ENCODE measurements at regions not wholly inside any gene's neighbourhood (a gene's known extent, or its start where the extent isn't known, plus 50 kb on each side); places are given as distances from the start of the nearest gene placed in this dataset.
"Not testable (repeated sequence)": the region's sequence is repeated elsewhere in the genome, so short reads cannot be mapped to it uniquely, and the experiment has no call there.

DNA sequence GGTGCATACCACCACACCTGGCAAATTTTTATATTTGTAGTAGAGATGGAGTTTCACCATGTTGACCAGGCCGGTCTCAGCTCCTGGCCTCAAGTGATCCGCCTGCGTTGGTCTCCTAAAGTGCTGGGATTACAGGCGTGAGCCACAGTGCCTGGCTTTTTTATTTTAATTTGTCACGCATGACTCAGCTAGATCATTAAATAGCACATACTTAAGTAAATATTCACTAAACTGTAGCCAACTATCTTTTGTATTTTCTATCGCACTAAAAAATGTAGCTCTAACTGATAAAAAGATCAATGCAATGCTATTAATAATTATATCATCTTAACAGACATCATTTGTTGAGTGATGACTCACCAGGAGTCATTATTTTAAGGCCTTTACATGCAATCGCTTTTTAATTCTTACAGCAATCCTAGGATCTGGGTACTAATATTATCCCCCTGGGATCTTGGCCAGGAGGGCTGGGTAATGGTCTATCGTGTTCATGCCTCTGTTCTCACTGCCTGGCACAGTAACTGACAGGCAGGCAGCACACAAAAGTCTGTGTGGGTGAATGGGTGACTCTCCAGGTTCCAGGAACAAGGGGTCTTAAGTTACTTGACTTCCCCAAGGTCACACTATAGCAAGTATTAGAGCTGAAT lies 693.5 kb upstream of the EEF2KMT start:
- no peak for DNase-seq

DNA sequence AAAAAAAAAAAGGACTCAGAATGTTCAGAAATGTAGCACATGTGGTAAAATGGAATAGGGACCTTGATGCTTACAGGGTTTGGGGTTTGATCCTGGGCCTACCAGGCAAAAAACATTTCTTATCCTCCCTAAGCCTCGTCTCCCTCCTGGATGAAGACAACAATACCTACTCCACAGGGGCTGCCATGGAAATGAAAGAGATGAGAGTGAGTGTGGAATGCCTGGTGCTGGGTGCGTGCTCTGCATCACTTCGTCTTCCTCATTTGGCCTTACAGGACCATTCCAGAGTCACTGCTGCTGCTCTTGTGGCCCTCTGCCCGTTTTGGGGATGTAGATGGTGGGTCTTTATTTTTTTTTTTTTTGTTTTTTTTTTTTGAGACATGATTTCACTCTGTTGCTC lies 692.9 kb upstream of the EEF2KMT start:
- DNase-seq = no peak

DNA sequence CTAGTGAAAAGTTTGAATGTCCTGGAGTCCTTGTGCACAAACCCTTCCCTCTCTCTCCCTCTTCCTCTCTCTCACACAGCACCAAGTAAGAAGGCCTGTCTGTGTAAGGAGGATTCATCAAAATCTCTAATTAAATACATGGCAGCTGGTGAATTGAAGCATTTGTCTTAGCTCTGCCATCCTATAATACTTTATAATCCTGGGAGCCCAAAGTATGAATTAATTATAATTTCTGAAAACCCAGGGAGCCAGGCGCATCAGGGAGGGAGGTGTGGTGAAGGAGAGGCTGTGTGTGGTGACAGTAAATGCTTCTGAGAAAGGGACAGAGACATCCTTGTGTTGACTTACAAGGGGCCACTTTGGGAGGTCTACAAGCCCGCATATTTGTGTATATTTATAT lies 691.4 kb upstream of the EEF2KMT start:
- DNase-seq = no peak

DNA sequence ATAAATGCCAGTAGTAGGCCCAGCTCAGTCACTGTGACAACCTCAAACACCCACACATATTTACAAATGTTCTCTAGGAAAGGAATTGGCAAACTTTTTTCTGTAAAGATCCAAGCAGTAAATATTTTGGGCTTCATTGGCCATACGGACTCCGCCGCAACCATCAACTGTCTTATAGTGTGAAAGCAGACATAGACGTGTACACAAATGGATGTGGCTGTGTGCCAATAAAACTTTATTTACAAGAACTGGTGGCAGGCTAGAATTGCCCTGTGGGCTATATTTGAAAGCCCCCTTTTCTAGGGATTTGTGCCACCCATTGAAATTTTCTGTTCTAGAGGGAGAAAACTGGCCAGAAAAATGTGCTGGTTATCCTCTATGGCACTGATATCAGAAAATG lies 683.8 kb upstream of the EEF2KMT start:
- no peak for DNase-seq

DNA sequence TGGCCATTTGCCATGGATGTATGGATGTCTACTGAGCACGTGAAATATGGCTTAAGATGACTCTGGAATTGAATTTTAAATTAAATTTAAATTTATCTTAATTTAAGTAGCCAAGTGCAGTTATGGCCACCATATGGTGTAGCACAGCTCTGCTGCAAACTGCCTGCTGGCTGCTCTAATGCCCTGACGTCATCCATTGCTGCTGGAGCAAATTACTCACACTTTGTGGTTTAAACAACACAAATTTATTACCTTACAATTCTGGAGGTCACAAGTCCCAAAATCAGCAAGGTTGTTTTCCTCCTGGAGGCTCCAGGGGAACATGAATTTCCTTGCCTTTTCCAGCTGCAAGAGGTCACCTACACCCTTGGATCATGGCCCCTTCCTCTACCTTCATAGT lies 679.3 kb upstream of the EEF2KMT start:
- DNase-seq = no peak

DNA sequence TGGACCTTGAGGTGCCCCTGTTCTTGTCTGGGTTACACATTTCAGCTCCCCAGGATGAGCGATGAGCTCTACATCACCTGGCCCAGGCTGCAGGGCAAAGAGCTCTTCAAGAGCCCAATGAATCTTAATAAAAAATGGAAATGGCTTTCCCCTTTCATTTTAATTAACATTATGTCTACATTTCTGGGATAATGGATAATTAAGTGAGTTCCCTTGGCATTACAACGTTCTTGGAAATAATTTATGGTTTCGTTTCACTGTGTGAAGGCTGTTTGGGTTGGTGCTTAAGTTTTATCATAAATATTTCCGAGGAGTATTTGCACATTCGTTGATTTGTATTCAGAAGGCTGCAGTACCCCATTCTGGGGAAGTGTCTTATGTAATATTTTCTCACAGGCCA lies 678.3 kb upstream of the EEF2KMT start:
- no peak for DNase-seq

DNA sequence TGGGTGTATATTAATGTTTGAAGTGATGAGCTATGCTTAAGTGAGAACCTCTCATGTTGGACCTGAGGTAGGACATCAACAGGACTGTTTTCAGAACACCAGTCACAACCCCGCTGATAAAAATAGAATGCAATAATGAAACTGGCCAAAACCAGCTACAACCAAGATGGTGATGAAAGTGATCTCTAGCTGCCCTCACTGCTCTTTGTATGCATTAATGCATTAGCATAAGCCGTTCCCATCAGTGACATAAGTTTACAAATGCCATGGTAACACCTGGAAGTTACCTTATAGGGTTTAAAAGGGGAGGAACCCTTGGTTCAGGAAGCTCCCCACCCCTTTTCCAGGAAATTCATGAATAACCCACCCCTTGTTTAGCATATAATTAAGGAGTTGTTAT lies 672.5 kb upstream of the EEF2KMT start:
- no peak for DNase-seq

DNA sequence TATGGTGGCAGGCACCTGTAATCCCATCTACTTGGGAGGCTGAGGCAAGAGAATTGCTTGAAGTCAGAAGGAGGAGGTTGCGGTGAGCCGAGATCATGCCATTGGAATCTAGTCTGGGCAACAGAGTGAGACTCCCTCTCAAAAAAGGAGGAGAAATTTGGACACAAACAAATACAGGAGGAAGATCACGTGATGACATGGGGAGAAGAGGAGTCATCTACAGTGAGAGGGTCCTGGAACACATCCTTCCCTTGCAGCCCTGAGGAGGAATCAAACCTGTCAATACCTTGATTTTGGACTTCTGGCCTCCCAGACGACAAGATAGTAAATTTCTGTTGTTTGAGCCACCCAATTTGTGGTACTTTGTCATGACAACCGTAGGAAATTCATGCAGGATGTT lies 671.9 kb upstream of the EEF2KMT start:
- DNase-seq = no peak

DNA sequence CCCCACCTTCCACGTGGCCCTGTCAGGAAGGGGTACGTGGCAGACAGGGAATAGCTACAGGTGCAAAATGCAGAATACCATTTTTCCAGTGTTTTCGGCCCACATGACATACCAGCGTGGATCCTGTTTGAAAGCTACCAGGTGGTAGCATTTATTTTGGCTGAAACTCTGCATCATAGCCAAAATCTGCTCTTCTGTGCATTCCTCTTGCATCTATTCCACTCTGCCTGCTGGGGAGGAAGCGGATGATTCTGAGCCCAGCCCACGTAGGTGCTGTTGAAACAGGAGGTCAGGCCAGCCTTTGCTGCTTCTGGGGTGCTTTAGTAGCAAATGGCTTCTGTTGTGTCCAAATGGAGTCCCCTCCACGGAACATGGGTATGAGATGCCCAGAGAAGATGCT lies 670.9 kb upstream of the EEF2KMT start:
- DNase-seq = no peak

DNA sequence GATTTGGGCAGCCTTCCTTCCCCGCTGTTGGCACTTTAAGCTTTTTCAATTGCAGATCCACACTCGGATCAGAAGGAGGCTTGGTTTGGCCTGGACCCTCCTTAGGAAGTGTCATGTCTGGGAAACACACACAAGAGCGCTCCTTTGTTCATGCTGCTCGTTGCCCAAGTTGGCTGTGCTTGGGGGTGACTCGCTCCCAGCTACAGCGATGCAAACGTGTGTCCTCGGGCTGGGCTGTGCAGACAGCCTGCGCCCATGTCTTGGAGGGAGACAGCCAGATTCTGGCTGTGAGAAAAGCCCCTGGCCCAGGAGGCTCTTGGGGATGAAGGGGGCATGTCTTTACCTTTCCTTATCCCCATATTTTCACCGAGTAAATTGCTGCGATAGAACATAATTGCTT lies 665.6 kb upstream of the EEF2KMT start:
- DNase-seq = no peak

DNA sequence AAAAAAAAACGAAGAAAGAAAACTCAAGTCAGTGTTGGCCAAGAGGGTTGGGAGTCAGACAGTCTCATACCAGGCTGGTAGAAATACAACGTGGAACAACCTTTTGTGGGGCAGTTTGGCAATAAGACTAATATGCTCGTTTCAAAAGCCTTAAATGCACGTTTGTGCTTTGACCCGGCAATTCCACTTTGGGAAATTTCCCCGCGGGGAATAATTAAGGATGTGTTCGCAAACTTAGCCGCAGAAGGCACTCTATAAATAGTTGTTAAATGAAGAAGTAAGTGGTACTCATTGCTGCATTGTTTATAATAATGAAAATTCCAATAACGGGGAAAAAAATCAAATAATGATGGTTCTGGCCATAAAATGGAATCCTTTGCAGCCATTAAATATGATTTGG lies 664.8 kb upstream of the EEF2KMT start:
- DNase-seq = no peak

DNA sequence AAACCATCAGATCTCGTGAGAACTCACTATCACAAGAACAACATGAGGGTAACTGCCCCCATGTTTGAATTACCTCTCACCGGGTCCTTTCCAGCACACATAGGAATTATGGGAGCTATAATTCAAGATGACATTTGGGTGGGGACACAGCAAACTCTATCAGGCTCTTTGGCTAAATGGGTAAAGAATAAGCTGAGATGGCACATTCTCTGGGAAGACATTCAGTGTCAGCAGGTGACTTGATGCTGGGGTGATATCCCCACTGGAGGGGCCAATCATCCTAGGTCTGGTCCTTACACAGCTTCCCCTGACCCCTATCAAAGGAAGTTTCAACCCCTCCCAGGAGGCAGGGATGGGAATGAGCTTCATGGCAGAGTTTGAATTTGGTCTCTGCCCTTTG lies 664.0 kb upstream of the EEF2KMT start:
- no peak for DNase-seq

DNA sequence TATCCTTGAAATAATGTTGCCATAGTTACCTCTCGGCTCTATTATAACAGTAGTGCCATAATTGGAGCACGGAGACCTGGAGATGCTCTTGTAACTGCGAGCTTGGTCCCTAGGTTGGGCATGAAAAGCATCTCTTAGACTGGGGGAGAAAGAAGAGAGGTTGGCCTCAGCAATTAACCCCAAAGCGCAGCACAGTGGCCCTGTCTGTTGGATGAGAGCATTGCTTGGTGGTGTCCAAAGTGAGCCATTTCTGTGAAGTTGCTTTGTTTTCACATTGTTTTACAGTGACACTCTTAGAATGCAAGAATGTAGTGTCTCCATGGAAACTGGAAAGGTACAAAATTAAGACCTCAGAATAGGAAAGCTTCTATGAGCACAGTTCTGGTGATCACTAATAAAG lies 660.7 kb upstream of the EEF2KMT start:
- no peak for DNase-seq

DNA sequence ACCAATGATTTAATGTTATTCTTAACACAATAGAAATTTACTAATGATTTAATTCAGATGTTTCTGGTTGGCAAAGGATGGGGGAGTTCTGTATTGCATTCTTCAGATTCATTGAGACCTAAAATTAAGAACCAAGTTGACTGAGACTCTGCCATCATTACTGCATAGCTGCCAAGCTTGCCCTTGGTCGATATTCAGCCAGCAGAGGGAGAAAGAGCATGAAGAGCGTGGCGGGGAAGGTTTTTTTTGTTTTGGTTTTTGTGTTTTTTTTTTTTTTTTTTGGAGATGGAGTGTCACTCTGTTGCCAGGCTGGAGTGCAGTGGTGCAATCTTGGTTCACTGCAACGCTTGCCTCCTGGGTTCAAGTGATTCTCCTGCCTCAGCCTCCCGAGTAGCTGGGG lies 659.4 kb upstream of the EEF2KMT start:
- DNase-seq = no peak

DNA sequence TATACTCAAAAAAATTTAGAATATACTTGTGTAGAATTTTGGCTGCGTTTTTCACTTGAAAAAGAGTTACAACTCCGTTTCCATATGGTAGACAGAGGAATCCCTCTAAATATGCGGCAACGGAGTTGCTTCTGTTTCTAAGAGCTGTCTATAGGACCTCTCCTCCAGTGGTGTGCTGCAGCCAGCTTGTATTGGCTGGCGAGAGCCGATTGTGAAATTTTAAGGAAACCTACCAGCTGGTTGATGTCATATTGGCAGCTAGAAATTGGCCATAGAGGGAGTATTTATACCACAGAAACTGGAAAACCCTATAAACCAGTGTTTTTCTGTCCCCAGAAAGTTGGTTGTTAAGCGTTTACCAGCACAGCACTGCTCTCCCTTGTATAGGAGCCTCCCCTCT lies 655.8 kb upstream of the EEF2KMT start:
- no peak for DNase-seq

DNA sequence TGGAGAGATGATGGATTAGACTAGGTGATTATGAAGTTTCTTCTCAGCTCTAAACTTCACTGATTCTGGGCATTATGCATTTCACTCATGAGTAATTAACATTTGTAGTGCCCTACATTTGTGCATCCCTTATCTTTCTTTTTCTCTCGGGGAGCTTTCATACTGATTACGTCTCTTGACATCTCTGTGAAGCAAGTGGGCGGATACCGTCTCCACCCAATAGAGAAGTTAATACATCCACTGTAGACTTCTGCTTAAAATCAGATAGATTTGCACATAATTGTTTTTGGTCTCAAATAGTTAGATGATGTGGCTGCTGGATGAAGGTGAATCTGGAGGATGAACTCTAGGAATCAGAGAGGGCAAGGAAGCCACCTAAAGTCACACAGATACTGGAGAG lies 653.6 kb upstream of the EEF2KMT start:
- DNase-seq = no peak

DNA sequence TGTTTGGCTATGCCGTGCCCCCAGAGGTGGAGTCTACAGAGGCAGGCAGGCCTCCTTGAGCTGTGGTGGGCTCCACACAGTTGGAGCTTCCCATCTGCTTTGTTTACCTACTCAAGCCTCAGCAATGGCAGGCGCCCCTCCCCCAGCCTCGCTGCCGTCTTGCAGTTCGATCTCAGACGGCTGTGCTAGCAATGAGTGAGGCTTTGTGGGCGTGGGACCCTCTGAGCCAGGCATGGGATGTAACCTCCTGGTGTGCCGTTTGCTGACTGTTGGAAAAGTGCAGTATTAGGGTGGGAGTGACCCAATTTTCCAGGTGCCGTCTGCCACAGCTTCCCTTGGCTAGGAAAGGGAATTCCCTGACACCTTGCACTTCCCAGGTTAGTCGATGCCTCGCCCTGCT lies 652.8 kb upstream of the EEF2KMT start:
- not testable (repeated sequence) for DNase-seq

DNA sequence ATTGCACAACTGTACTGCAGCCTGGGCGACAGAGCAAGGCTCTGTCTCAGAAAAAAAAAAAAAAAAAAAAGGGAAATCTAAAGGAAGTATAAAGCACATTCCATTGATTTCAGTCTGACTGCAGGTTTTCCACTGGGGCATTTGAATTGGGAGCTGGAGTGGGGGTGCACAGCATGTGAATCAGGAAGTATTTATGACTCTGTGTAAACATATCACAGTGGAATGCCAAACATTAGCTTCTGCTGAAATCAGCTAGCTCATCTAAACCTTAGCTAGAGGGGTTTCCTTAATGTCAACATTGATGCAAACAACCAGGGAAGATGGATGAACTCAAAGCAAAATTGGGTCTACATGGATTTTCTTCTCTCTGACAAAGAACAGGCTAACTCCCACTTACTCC lies 641.0 kb upstream of the EEF2KMT start:
- no peak for DNase-seq

DNA sequence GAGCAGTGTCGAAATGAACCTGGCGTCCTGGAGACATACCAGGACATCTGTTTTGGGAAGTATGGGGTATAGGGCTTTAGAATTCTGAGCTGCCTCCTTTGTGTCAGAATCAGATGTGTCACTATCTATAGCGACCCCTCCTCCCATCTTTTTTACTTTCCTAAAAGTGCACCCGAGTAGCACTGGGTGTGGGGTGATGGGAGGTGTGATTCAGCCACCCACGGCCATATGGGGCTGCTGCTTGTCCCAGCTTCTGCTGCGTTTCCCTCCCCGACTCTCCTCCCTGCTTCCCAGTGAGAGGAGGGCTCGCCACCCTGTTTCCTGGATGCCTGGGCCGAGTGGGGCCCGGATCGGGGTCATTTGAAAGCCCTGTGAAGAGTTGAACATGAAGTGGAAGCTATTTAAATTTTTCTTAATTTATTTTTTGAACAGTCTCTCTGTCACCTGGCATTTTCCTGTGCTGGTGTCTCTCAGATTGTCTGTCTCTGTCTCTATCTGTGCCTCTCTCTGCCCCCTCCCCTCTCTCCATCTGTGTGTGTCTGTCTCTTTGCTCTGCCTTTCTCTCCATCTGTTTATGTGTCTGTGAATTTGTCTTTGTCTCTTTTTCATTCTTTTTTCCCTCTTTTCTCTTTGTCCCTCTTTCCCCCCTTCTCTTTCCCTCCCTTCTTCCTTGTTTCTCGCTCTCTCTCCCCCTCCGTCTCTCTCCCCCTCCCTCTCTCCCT lies 638.8 kb upstream of the EEF2KMT start:
- peak; percentile 17 for DNase-seq

DNA sequence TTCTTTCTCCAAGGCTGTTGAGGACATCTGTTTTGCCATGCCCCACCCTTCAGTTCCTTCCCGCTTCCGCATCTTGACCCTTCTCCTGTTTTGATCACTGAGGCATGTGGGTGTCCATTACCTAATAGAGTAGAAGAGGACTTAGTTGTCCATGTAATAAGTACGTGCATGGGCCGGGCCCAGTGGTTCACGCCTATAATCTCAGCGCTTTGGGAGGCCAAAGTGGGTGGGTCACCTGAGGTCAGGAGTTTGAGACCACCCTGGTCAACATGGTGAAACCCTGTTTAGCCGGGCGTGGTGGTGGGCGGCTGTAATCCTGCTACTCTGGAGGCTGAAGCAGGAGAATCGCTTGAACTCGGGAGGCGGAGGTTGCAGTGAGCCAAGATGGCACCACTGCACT lies 637.8 kb upstream of the EEF2KMT start:
- DNase-seq = no peak

DNA sequence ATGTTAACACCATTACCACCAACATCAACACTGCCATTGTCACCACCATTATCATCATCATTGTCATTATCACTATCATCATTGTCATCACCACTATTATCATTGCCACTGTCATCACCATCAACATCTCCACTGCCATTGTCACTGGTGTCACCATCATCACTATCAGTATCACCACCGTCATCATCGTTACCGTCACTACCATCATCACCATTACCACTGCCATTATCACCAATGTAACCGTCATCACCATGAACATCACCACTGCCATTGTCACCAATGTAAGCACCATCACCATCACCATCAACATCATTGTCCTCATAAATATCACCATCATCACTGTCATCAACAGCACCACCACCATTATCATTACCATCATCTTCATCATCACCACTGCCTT lies 633.2 kb upstream of the EEF2KMT start:
- DNase-seq = no peak

DNA sequence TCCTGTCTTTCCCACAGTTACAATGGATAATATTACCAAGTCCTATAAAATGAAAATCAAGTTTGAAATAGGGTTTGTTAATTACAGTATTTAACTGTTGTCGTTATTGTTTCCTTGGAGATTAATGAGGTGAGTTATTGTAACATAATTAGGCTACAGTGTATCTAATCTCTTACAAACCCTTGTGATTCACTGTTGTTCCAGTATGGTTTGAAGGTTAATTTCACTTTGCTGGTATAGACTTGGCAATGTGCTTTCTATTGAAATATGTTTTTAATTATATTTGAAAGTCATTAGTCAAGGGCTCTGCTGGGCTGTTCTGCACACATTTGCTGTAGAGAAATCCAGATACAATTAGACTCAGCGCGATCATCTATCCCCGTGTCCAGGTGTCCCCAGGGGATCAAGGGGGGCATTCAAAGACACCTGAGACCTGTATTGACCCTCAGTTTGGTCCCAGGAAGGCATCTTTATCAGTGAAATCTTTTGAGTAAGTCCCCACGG lies 624.6 kb upstream of the EEF2KMT start:
- DNase-seq = no peak

DNA sequence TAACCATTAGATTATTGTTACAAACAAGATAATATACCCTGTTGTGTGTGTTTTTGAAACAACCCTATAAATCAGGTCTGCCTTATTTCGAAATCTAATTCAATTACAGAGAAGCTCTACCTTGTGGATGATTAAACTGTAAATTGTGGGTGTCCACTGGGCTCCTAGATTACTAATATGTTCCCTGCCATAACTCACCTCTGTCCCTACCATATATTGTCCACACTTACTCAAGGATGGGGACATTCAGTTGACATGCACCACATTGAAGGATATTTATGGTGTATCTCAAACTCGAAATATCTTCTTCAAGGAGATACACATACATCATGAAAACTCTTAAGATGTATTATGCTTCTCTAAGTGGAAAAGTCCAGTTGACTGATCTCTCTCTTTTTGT lies 617.6 kb upstream of the EEF2KMT start:
- DNase-seq = no peak

DNA sequence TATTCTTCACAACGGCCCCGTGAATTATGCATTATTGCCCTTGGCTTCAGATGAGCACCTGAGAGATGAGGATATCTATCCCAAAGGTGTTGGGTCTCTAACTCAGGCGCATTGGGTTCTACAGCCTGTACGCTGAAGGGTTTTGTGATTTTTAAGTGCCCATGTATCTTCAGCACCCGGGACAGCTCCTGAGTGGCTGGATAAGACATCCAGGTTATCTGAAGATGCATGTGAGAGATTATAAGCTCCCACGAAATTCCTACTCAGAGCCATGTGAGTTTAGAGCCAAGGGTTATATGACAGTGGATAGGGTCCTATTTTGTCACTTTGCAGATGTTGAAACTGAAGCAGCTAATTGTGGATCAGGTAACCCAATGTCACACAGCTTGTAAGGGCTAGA lies 612.3 kb upstream of the EEF2KMT start:
- DNase-seq = peak; percentile 20

DNA sequence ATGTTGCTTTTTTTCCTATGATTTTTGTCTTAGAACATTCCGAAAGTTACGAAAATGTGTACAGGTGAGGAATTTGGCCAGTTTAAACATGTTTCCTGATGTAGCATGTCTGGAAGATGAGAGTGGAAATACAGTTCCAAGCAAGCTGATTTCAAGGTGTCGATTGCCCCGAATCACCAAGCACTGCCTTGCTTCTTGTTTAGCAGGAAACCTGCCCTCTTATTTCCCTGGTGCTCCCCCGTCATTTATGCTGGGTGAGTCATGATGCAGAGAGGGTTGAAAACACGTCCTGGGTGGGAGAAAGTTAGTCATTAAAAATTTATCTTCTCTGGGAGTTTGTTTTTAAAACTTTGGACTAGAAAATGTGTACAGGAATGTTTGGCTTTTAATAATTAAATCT lies 608.6 kb upstream of the EEF2KMT start:
- no peak for DNase-seq

Data from right hindlimb (tissue), 1 donor.